Midbrain (tissue), 1 donor: ENCODE measurements at regions not wholly inside any gene's neighbourhood (a gene's known extent, or its start where the extent isn't known, plus 50 kb on each side); places are given as distances from the start of the nearest gene placed in this dataset.
"Not testable (repeated sequence)": the region's sequence is repeated elsewhere in the genome, so short reads cannot be mapped to it uniquely, and the experiment has no call there.

Experiments used
- DNase-seq: peaks from one replicate; lab custom pipeline; 2025; lab: John Stamatoyannopoulos, UW

- DNase-seq = no peak
These were observed 180.9 kb upstream of the NUDT10 start for GRCh38 chrX:51151734-51152133.

DNA sequence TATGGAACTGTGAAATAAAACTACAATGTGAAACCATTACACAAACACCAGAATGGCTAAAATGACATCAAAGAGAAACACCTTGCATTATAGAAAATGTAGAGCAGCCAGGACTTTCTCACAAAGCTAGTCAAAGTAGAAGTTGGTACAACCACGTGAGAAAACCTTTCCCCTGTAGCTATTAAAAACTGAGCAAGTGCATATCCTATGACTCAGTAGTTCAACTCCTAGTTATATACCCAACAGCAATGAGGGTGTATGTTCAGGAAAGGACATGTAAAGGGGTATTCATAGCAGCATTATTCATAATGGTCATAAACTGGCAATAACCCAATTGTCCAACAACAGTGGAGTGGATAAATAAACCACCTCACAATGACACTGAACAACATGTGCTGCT lies 177.5 kb upstream of the NUDT10 start:
- no peak for DNase-seq

GRCh38 chrX:51155566-51155965 lies 177.1 kb upstream of the NUDT10 start:
- no peak for DNase-seq

- no peak for DNase-seq
These were observed 174.4 kb upstream of the NUDT10 start for GRCh38 chrX:51158231-51158630.

GRCh38 chrX:51159378-51159777 lies 173.2 kb upstream of the NUDT10 start:
- not testable (repeated sequence) for DNase-seq

GRCh38 chrX:51163730-51164129 lies 168.9 kb upstream of the NUDT10 start:
- no peak for DNase-seq

DNA sequence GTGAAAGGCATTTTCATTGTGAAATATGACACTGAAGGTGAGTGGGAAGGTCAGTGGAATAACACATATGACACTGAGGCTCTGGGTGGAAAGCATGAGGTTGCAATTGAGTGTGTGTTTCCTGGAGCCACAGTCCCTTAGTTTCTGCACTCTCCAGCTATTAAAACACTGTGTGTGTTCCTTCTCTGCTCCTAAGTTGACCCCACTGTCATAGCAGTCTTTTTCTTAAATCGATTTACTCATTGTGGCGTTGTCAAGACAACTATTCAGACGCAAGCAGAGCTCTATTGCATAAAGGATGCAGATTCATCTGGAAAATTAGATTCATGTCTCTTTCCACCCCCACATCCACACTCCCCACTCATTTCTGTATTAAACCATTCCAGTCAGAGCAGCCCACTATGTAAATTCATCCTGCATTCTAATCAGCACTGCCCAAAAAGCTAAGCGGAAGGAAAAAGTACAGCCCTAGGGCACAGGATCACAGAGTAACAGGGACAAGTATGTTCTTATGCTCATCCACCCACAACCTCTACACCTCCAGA lies 154.2 kb upstream of the NUDT10 start:
- not testable (repeated sequence) for DNase-seq

- DNase-seq = not testable (repeated sequence)
These were observed 152.8 kb upstream of the NUDT10 start for GRCh38 chrX:51179805-51180204.

DNA sequence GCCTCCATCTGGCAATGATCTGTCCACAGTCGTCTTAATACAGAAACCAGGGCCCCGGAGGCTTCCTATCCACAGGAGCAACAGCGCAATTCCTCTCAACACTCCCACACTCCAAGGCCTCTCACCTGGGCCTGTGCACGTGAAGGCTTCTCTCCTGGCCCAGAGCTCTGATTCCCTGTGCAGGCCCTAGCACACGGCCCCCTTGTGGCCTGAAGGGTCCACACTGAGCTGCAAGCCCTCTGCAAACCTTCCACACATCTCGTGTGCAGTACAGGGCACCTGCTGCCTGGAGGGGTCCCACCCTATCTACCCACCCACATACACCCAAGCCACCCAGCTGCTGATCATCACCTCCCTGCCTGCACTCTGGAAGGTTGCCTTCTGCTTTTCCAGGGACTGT lies 150.1 kb upstream of the NUDT10 start:
- no peak for DNase-seq

- DNase-seq = no peak
These were observed 140.5 kb upstream of the NUDT10 start for GRCh38 chrX:51192104-51192503.

DNA sequence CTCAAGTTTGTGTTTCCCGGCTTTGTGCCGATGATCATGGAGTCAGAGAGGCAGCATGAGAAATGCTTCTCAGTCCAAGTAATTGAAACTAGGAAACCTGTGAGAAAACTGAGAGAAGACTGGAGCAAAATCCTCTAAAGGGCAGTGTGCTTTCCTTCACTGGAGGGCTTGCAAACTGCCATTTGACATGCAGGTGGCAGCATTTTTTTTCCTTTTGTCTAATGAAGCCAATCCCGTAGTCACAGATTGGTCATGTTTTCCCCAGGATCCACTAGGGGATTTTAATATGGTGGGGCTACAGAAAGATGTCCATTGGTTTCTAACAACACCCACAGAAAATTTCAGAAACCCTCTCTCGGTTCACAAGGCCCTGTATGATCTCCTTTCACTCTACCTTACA lies 117.4 kb upstream of the NUDT10 start:
- DNase-seq = no peak

- DNase-seq = no peak
These were observed 116.8 kb upstream of the NUDT10 start for GRCh38 chrX:51215856-51216255.

DNA sequence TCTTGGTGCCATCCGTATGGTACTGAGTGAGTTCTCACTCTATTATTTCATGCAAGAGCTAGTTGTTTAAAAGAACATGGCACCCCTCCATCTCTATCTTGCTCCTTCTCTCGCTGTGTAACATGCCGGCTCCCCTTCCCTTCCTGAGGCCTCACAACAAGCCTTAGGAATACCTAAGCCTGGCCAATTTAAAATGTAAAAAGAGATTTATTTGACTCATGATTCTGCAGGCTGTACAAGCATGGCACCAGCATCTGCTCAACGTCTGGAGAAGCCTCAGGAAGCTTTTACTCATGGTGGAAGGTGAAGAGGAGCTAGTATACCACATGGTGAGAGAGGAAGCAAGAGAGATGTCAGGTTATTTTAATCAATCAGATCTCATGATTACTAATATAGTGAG lies 90.4 kb upstream of the NUDT10 start:
- DNase-seq = no peak

GRCh38 chrX:51257490-51257889 lies 75.1 kb upstream of the NUDT10 start:
- no peak for DNase-seq

GRCh38 chrX:51262271-51262670 lies 70.4 kb upstream of the NUDT10 start:
- DNase-seq = not testable (repeated sequence)

DNA sequence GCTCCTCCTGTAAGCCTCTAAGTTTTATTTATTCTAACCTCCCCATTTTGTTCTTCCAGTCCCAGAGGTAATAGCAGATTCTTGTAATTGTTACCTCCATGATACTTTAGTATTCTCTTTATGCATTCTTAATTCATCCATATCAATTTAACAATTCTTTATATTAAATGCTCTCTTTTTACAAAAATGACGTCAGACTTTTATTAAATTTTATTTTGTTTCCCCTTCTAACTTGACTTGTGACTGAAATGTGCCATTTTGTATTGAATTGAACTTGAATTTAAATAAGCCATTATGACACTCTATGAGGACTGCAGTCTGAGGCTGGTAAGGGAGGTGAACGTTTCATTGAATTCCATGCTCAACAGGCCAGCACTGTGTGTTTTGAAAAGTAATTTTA lies 60.0 kb upstream of the NUDT10 start:
- no peak for DNase-seq

DNA sequence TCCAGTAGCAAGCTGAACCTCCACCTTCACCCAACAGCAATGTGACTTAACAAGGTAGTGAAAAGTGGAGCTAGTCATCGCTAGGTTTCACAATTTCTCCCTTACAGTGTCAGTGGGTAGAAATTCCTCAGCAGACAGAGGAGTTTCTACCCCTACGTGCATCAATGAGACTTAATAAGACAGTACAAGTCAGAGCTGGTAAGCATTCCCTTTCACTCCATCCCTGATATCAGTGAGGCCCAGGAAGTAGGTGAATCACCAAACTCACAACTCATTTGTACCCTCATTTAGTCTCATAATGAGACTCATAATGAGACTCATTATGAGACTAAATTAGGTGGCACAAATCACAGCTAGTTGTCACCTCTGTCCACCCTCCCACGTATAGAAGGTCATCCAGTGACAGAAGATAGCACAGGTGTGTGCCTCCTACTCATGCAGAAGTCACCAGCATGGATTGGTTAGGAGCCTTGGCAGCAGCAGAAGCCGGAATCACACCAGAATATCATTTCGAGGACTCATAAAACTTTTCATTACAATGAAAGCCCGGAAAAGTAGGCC lies 50.8 kb upstream of the NUDT10 start:
- no peak for DNase-seq
